Gastrocnemius medialis (tissue), 4 donors: ENCODE measurements at regions not wholly inside any gene's neighbourhood (a gene's known extent, or its start where the extent isn't known, plus 50 kb on each side); places are given as distances from the start of the nearest gene placed in this dataset.

Experiments
- ATAC-seq, 2 donors: fragments of 150-250 bp; one replicate each; pipeline ENCODE4 v1.9.1; 2016
- DNase-seq, 2 donors: peaks; one replicate each; pipeline ENCODE4 v3.0.0-alpha.2; 2019
- H3K27ac ChIP-seq, 4 donors: fragments of 200-600 bp; sonication (generic); 1 replicate in 1 of 4; 2 replicates in 3 of 4; pipeline ENCODE4 v1.5.1; 2016 to 2018; ENCODE audit warnings: mild to moderate bottlenecking in 2 of 4, moderate library complexity in 1 of 4
- H3K27me3 ChIP-seq, 3 donors: fragments of 200-600 bp; sonication (generic) in 2 of 3; 1 replicate in 1 of 3; 2 replicates in 2 of 3; pipeline versions ENCODE4 v1.5.1 to v1.6.0; 2016 to 2019; ENCODE audit warnings: mild to moderate bottlenecking in 1 of 3, moderate library complexity in 1 of 3
- H3K36me3 ChIP-seq, 2 donors: fragments of 200-600 bp; sonication (generic) in 1 of 2; one replicate each; pipeline ENCODE4 v1.5.1; 2017 to 2018
- H3K4me1 ChIP-seq, 2 donors: fragments of 200-600 bp; sonication (generic) in 1 of 2; one replicate each; pipeline ENCODE4 v1.5.1; 2016 to 2017; ENCODE audit warnings: mild to moderate bottlenecking in 2 of 2
- H3K4me3 ChIP-seq, 4 donors: fragments of 200-600 bp; sonication (generic) in 3 of 4; 1 replicate in 1 of 4; 2 replicates in 3 of 4; pipeline ENCODE4 v1.5.1; 2016 to 2019; ENCODE audit warnings: mild to moderate bottlenecking in 2 of 4
- H3K9me3 ChIP-seq, 3 donors: fragments of 200-600 bp; sonication (generic) in 2 of 3; 1 replicate in 1 of 3; 2 replicates in 2 of 3; pipeline ENCODE4 v1.5.1; 2016 to 2019
- CTCF ChIP-seq, 5 experiments: fragments of 450-650 bp in 3 of 5; fragments of 200-600 bp in 2 of 5; sonication (generic) in 2 of 5; IDR thresholded peaks in 4 of 5; conservative IDR thresholded peaks in 1 of 5; 1 replicate in 4 of 5; 2 replicates in 1 of 5; pipeline ENCODE4 v1.5.1; 2016 to 2019; ENCODE audit warnings: antibody characterized with exemption in 5 of 5, mild to moderate bottlenecking in 3 of 5, moderate library complexity in 3 of 5
- POLR2A ChIP-seq, 2 donors: fragments of 450-650 bp; IDR thresholded peaks; one replicate each; pipeline ENCODE4 v1.6.1; 2017; ENCODE audit warnings: antibody characterized with exemption in 2 of 2, mild to moderate bottlenecking in 2 of 2, moderate library complexity in 2 of 2
- in situ Hi-C, 4 donors: fragments of 200-750 bp; cut with MboI; loops; one replicate each; pipeline versions ENCODE4 v1.15.0 to v1.8.0; 2017; ENCODE audit warnings: low sequenced_read_pairs in 4 of 4
- intact Hi-C: fragments of 100-400 bp; cut with DNase I; formaldehyde crosslinking; loops from one replicate; pipeline ENCODE4 v1.15.1; 2023; ENCODE audit warnings: low total_unique reads

GRCh38 chr2:5519286-5519685, 172.9 kb upstream of the SOX11 start:
- Histone ChIP-seq H3K9me3 (no peaks in the 10 kb centered on the region), H3K36me3 (no peaks in the 10 kb centered on the region), H3K4me3 (no peak overlapping the region), H3K27me3 (no peaks in the 10 kb centered on the region), H3K4me1 (peaks cover 6 to 7% of the 10 kb centered on the region in 2 donors), H3K27ac (no peak overlapping the region)
- in situ Hi-C loops: no loop called here
- DNase-seq: no peak
- ATAC-seq: no peak
- no peak for TF ChIP-seq CTCF (IDR thresholded peaks at IDR 0.05 in 4 of 5, conservative IDR thresholded peaks at IDR 0.05 in 1 of 5)
- TF ChIP-seq POLR2A (IDR thresholded peaks at IDR 0.05): no peak
- intact Hi-C loops: no loop called here

- intact Hi-C loops: no loop called here
Observed at GRCh38 chr2:5520463-5520972, 171.7 kb upstream of the SOX11 start.

GRCh38 chr2:5521461-5521860, 170.7 kb upstream of the SOX11 start:
- TF ChIP-seq CTCF (IDR thresholded peaks at IDR 0.05 in 4 of 5, conservative IDR thresholded peaks at IDR 0.05 in 1 of 5) (no peak), POLR2A (IDR thresholded peaks at IDR 0.05) (no peak)
- peaks cover 6 to 7% of the 10 kb centered on the region in 2 donors for H3K4me1 ChIP-seq
- intact Hi-C loops (no loop called here), in situ Hi-C loops (no loop called here)
- no peaks in the 10 kb centered on the region for H3K9me3 ChIP-seq
- H3K36me3 ChIP-seq: no peaks in the 10 kb centered on the region
- H3K27me3 ChIP-seq: no peaks in the 10 kb centered on the region
- peak in 1 of 2 donors; percentile 26 for DNase-seq
- H3K4me3 ChIP-seq: no peak overlapping the region
- ATAC-seq: peak in 1 of 2 donors; percentile 75
- H3K27ac ChIP-seq: peak overlapping the region in 1 of 4 donors; percentile 45

More at GRCh38 chr2:5520463-5520972, 171.7 kb upstream of the SOX11 start:
- Histone ChIP-seq H3K36me3 (no peaks in the 10 kb centered on the region), H3K27ac (peak overlapping the region in 2 of 4 donors; percentile 25 to 45), H3K27me3 (no peaks in the 10 kb centered on the region), H3K9me3 (no peaks in the 10 kb centered on the region), H3K4me3 (no peak overlapping the region), H3K4me1 (peaks cover 6 to 7% of the 10 kb centered on the region in 2 donors)
- ATAC-seq (peak; percentile 79 to 93), DNase-seq (peak in 1 of 2 donors; percentile 49)
- TF ChIP-seq CTCF (IDR thresholded peaks at IDR 0.05 in 4 of 5, conservative IDR thresholded peaks at IDR 0.05 in 1 of 5): no peak
- TF ChIP-seq POLR2A (IDR thresholded peaks at IDR 0.05): no peak
- in situ Hi-C loops: no loop called here

- no peak for ATAC-seq
Observed at GRCh38 chr2:5524551-5524950, 167.6 kb upstream of the SOX11 start.

More at GRCh38 chr2:5524551-5524950, 167.6 kb upstream of the SOX11 start:
- no peaks in the 10 kb centered on the region for H3K27me3 ChIP-seq
- intact Hi-C loops: no loop called here
- H3K4me3 ChIP-seq: no peak overlapping the region
- no peaks in the 10 kb centered on the region for H3K9me3 ChIP-seq
- in situ Hi-C loops: no loop called here
- no peak for DNase-seq
- H3K4me1 ChIP-seq: peaks cover 7 to 8% of the 10 kb centered on the region in 2 donors
- no peak overlapping the region for H3K27ac ChIP-seq
- no peaks in the 10 kb centered on the region for H3K36me3 ChIP-seq
- TF ChIP-seq POLR2A (IDR thresholded peaks at IDR 0.05) (no peak), CTCF (IDR thresholded peaks at IDR 0.05 in 4 of 5, conservative IDR thresholded peaks at IDR 0.05 in 1 of 5) (no peak)
